OCI-LY1 (cell line): ENCODE measurements at regions not wholly inside any gene's neighbourhood (a gene's known extent, or its start where the extent isn't known, plus 50 kb on each side); places are given as distances from the start of the nearest gene placed in this dataset.

Source experiments
- H2AFZ ChIP-seq: fragments of 200-600 bp; sonication (generic), shearing (Covaris generic); 2 replicates; pipeline ENCODE4 v1.6.0; 2014; ENCODE audit warnings: antibody characterized with exemption, mild to moderate bottlenecking, low read length
- H3F3A ChIP-seq: fragments of 200-600 bp; sonication (generic), shearing (Covaris generic); 2 replicates; pipeline ENCODE4 v1.6.0; 2014; ENCODE audit warnings: mild to moderate bottlenecking, antibody characterized with exemption, low read length, moderate library complexity; ENCODE audit not compliant: insufficient read depth
- H3K27ac ChIP-seq: fragments of 200-600 bp; sonication (generic); 2 replicates; pipeline ENCODE4 v1.5.1; 2014; ENCODE audit warnings: low read length, mixed run types, mild to moderate bottlenecking, low read depth; ENCODE audit not compliant: poor library complexity, severe bottlenecking
- H3K27me3 ChIP-seq: fragments of 200-600 bp; sonication (generic); 2 replicates; pipeline ENCODE4 v1.6.0; 2014; ENCODE audit warnings: antibody characterized with exemption, mild to moderate bottlenecking, low read length, moderate library complexity; ENCODE audit not compliant: insufficient read depth
- H3K36me3 ChIP-seq: fragments of 200-600 bp; sonication (generic); 2 replicates; pipeline ENCODE4 v1.6.1; 2014; ENCODE audit warnings: mild to moderate bottlenecking, antibody characterized with exemption, low read length, moderate library complexity, mixed read lengths; ENCODE audit not compliant: insufficient read depth
- H3K4me1 ChIP-seq: fragments of 200-600 bp; sonication (generic); 2 replicates; pipeline ENCODE4 v1.5.1; 2014; ENCODE audit warnings: mild to moderate bottlenecking, low read length, moderate library complexity; ENCODE audit not compliant: insufficient read depth, severe bottlenecking
- H3K4me2 ChIP-seq: fragments of 200-600 bp; sonication (generic), shearing (Covaris generic); 2 replicates; pipeline ENCODE4 v1.6.1; 2014; ENCODE audit warnings: low read length
- H3K4me3 ChIP-seq: fragments of 200-600 bp; sonication (generic); 2 replicates; pipeline ENCODE4 v1.5.1; 2014; ENCODE audit warnings: low read length, low read depth, mild to moderate bottlenecking, mixed read lengths; ENCODE audit not compliant: poor library complexity, severe bottlenecking
- H3K79me2 ChIP-seq: fragments of 200-600 bp; shearing (Covaris generic); 2 replicates; pipeline ENCODE4 v1.6.1; 2016; ENCODE audit warnings: mixed run types, low read length, mixed read lengths; ENCODE audit not compliant: insufficient read depth
- H3K9ac ChIP-seq: fragments of 200-600 bp; sonication (generic), shearing (Covaris generic); 2 replicates; pipeline ENCODE4 v1.6.1; 2014; ENCODE audit warnings: mild to moderate bottlenecking, low read length, mixed read lengths
- H3K9me2 ChIP-seq: fragments of 200-600 bp; sonication (generic), shearing (Covaris generic); 2 replicates; pipeline ENCODE4 v1.6.1; 2014; ENCODE audit warnings: low read depth, mild to moderate bottlenecking, low read length, mixed read lengths
- H3K9me3 ChIP-seq: fragments of 200-600 bp; shearing (Covaris generic); 2 replicates; pipeline ENCODE4 v1.6.1; 2014; ENCODE audit warnings: low read length, mixed read lengths
- H4K20me1 ChIP-seq: fragments of 200-600 bp; sonication (generic), shearing (Covaris generic); 2 replicates; pipeline ENCODE4 v1.6.0; 2016; ENCODE audit warnings: mild to moderate bottlenecking, low read length; ENCODE audit not compliant: insufficient read depth
- EZH2 ChIP-seq: fragments of 200-600 bp; sonication (generic), shearing (Covaris generic); IDR thresholded peaks from 2 replicates; pipeline ENCODE4 v1.8.0; 2017; ENCODE audit warnings: borderline replicate concordance, mixed run types, mild to moderate bottlenecking, antibody characterized with exemption, low read length, moderate library complexity, mixed read lengths
- TF ChIP-seq, protein P1 (sequence below): fragments of 200-600 bp; sonication (generic), shearing (Covaris generic); IDR thresholded peaks from 2 replicates; pipeline ENCODE4 v1.5.1; 2017; ENCODE audit warnings: mild to moderate bottlenecking, antibody characterized with exemption, low read length, moderate library complexity, mixed read lengths

DNA sequence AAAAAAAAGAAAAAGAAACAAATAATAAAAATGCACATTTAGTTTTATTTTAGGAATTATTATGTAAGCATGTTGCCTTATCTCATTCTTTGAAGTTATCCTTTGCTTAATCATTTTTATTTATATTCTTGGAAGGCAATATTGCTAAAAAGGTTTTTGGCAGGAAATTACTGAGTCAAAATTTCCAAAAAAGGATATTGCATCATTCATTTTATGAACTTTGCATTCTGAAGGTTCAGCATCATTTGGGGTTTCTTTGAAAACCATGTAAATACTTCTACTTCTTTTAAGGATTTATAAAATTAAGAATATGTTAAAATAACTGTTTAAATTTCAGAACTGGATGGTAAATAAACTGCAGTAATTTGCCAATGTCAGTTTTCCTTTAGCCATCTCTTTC is 94.2 kb upstream of the CTNND2 start:
- Histone ChIP-seq H3F3A (no peaks in the 10 kb centered on the region), H3K4me2 (no peak overlapping the region), H3K27ac (no peak overlapping the region), H4K20me1 (no peaks in the 10 kb centered on the region), H3K9me3 (no peaks in the 10 kb centered on the region), H3K79me2 (no peaks in the 10 kb centered on the region), H3K9ac (no peak overlapping the region), H2AFZ (no peak overlapping the region), H3K27me3 (no peaks in the 10 kb centered on the region), H3K36me3 (no peaks in the 10 kb centered on the region), H3K9me2 (no peaks in the 10 kb centered on the region), H3K4me1 (no peaks in the 10 kb centered on the region), H3K4me3 (no peak overlapping the region)
- no peak for TF ChIP-seq EZH2
- TF ChIP-seq, protein P1, sequence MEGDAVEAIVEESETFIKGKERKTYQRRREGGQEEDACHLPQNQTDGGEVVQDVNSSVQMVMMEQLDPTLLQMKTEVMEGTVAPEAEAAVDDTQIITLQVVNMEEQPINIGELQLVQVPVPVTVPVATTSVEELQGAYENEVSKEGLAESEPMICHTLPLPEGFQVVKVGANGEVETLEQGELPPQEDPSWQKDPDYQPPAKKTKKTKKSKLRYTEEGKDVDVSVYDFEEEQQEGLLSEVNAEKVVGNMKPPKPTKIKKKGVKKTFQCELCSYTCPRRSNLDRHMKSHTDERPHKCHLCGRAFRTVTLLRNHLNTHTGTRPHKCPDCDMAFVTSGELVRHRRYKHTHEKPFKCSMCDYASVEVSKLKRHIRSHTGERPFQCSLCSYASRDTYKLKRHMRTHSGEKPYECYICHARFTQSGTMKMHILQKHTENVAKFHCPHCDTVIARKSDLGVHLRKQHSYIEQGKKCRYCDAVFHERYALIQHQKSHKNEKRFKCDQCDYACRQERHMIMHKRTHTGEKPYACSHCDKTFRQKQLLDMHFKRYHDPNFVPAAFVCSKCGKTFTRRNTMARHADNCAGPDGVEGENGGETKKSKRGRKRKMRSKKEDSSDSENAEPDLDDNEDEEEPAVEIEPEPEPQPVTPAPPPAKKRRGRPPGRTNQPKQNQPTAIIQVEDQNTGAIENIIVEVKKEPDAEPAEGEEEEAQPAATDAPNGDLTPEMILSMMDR: no peak

DNA sequence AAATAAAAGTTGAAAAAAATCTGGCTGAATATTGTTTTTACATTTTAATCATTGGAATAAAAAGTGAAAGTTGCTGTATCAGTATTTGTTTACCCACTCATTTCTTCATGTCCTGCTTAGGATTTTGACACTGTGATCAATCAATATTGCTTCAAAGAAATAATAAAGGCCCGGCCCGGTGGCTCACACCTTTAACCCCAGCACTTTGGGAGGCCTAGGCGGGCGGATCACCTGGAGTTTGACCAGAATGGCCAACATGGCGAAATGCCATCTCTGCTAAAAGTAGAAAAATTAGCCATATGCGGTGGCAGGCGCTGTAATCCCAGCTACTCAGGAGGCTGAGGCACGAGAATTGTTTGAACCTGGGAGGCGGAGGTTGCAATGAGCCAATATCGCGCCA is 93.7 kb upstream of the CTNND2 start:
- H3K27me3 ChIP-seq: no peaks in the 10 kb centered on the region
- H3K36me3 ChIP-seq: no peaks in the 10 kb centered on the region
- no peaks in the 10 kb centered on the region for H3K9me2 ChIP-seq
- H3K4me1 ChIP-seq: no peaks in the 10 kb centered on the region
- no peak overlapping the region for H3K9ac ChIP-seq
- TF ChIP-seq, protein P1: no peak
- TF ChIP-seq EZH2: no peak
- H3K4me2 ChIP-seq: no peak overlapping the region
- no peak overlapping the region for H2AFZ ChIP-seq
- H3F3A ChIP-seq: no peaks in the 10 kb centered on the region
- no peaks in the 10 kb centered on the region for H3K79me2 ChIP-seq
- H4K20me1 ChIP-seq: no peaks in the 10 kb centered on the region
- H3K27ac ChIP-seq: no peak overlapping the region
- no peak overlapping the region for H3K4me3 ChIP-seq
- H3K9me3 ChIP-seq: no peaks in the 10 kb centered on the region

DNA sequence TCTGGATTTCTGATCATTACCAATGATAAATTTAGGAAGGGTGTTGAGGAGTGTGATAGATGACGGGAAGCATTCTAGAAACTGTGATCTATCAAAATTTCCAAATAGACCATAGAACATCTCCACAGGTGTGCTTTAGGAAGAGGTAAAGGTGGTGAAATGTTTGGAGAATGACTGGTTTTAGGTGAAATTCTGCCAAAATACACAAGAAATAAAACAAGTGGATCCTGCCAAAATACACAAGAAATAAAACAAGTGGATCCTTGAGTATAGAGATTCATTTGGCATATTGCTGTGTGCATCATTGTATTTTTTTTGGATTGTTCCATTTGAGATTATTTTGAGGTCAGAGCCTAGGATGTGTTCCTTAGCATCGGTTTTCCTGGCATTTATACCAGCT is 88.3 kb upstream of the CTNND2 start:
- no peaks in the 10 kb centered on the region for H3F3A ChIP-seq
- H3K4me3 ChIP-seq: no peak overlapping the region
- H3K9me2 ChIP-seq: no peaks in the 10 kb centered on the region
- H3K4me1 ChIP-seq: no peaks in the 10 kb centered on the region
- H3K79me2 ChIP-seq: no peaks in the 10 kb centered on the region
- no peak overlapping the region for H3K4me2 ChIP-seq
- no peak overlapping the region for H2AFZ ChIP-seq
- no peaks in the 10 kb centered on the region for H4K20me1 ChIP-seq
- no peaks in the 10 kb centered on the region for H3K27me3 ChIP-seq
- TF ChIP-seq EZH2: no peak
- TF ChIP-seq, protein P1: no peak
- H3K27ac ChIP-seq: no peak overlapping the region
- no peak overlapping the region for H3K9ac ChIP-seq
- no peaks in the 10 kb centered on the region for H3K36me3 ChIP-seq
- H3K9me3 ChIP-seq: no peaks in the 10 kb centered on the region
